ENCODE measurements at regions not wholly inside any gene's neighbourhood (a gene's known extent, or its start where the extent isn't known, plus 50 kb on each side); places are given as distances from the start of the nearest gene placed in this dataset.
"Not testable (repeated sequence)": the region's sequence is repeated elsewhere in the genome, so short reads cannot be mapped to it uniquely, and the experiment has no call there.

- not testable (repeated sequence) for TF ChIP-seq POLR2A, CTCF, POLR2AphosphoS5 (IDR thresholded peaks at IDR 0.05)
These were observed 91.3 kb downstream of the OR4A5 start for GRCh38 chr11:54797906-54798305.

All from stomach (tissue), 4 donors.